Neural progenitor cell (in vitro differentiated cells): ENCODE measurements at regions not wholly inside any gene's neighbourhood (a gene's known extent, or its start where the extent isn't known, plus 50 kb on each side); places are given as distances from the start of the nearest gene placed in this dataset.

Source experiments
- DNase-seq: peaks from one replicate; pipeline ENCODE4 v3.0.0-alpha.2; 2016; ENCODE audit warnings: low spot score
- H2AFZ ChIP-seq: fragments of 200-600 bp; sonication (generic); replicated peaks from 2 replicates; pipeline ENCODE4 v1.6.1; 2016; ENCODE audit warnings: antibody characterized with exemption
- H3F3A ChIP-seq: fragments of 200-600 bp; sonication (generic); 2 replicates; pipeline ENCODE4 v1.6.1; 2016; ENCODE audit warnings: antibody characterized with exemption, low read depth
- H3K27ac ChIP-seq: fragments of 200-600 bp; sonication (generic); 2 replicates; pipeline ENCODE4 v1.5.1; 2016; ENCODE audit warnings: mild to moderate bottlenecking
- H3K27me3 ChIP-seq: fragments of 200-600 bp; sonication (generic); 2 replicates; pipeline ENCODE4 v1.6.1; 2016; ENCODE audit warnings: mild to moderate bottlenecking, moderate library complexity
- H3K36me3 ChIP-seq: fragments of 200-600 bp; sonication (generic); 2 replicates; pipeline ENCODE4 v1.5.1; 2016
- H3K4me1 ChIP-seq: fragments of 200-600 bp; sonication (generic); 2 replicates; pipeline ENCODE4 v1.6.1; 2016; ENCODE audit warnings: mixed run types
- H3K4me2 ChIP-seq: fragments of 200-600 bp; sonication (generic); 2 replicates; pipeline ENCODE4 v1.6.1; 2016
- H3K4me3 ChIP-seq: fragments of 200-600 bp; sonication (generic); 2 replicates; pipeline ENCODE4 v1.5.1; 2016
- H3K79me2 ChIP-seq: fragments of 200-600 bp; sonication (generic); 2 replicates; pipeline ENCODE4 v1.6.1; 2016; ENCODE audit warnings: low read depth
- H3K9ac ChIP-seq: fragments of 200-600 bp; sonication (generic); 2 replicates; pipeline ENCODE4 v1.6.1; 2016
- H3K9me3 ChIP-seq: fragments of 200-600 bp; sonication (generic); 2 replicates; pipeline ENCODE4 v1.5.1; 2016; ENCODE audit warnings: low read depth
- H4K20me1 ChIP-seq: fragments of 200-600 bp; sonication (generic); 2 replicates; pipeline ENCODE4 v1.6.1; 2016; ENCODE audit warnings: low read depth
- H3K27ac Mint-ChIP-seq: 3 replicates; pipeline ENCODE4 v1.8.0; 2021; ENCODE audit warnings: mixed read lengths
- H3K27me3 Mint-ChIP-seq: 2 replicates; pipeline ENCODE4 v1.8.0; 2022; ENCODE audit warnings: low read depth, mild to moderate bottlenecking, inconsistent platforms, moderate library complexity, mixed read lengths; ENCODE audit not compliant: insufficient read depth
- H3K36me3 Mint-ChIP-seq: 3 replicates; pipeline ENCODE4 v1.8.0; 2021; ENCODE audit warnings: mixed read lengths
- H3K4me1 Mint-ChIP-seq: 3 replicates; pipeline ENCODE4 v1.8.0; 2021; ENCODE audit warnings: mixed read lengths
- H3K4me3 Mint-ChIP-seq: 3 replicates; pipeline ENCODE4 v1.8.0; 2021; ENCODE audit warnings: mild to moderate bottlenecking, moderate library complexity, mixed read lengths
- H3K9me3 Mint-ChIP-seq: 3 replicates; pipeline ENCODE4 v1.8.0; 2020; ENCODE audit warnings: mixed read lengths
- CTCF ChIP-seq: fragments of 200-600 bp; sonication (generic); IDR thresholded peaks from 2 replicates; pipeline ENCODE4 v1.5.1; 2017; ENCODE audit warnings: antibody characterized with exemption, mild to moderate bottlenecking
- EZH2 ChIP-seq: fragments of 200-600 bp; sonication (generic); IDR thresholded peaks from 2 replicates; pipeline ENCODE4 v1.6.1; 2017; ENCODE audit warnings: antibody characterized with exemption, mild to moderate bottlenecking, moderate library complexity
- EZH2phosphoT487 ChIP-seq: fragments of 200-600 bp; sonication (generic); IDR thresholded peaks from 2 replicates; pipeline ENCODE4 v1.6.1; 2017; ENCODE audit warnings: antibody characterized with exemption

- Mint-ChIP-seq H3K27me3 (no peaks in the 10 kb centered on the region), H3K36me3 (no peaks in the 10 kb centered on the region), H3K4me3 (no peak overlapping the region), H3K27ac (no peak overlapping the region), H3K9me3 (peaks cover 10% of the 10 kb centered on the region), H3K4me1 (peaks cover 7% of the 10 kb centered on the region)
- H3K9ac ChIP-seq = no peak overlapping the region
- H3K36me3 ChIP-seq = no peaks in the 10 kb centered on the region
- TF ChIP-seq EZH2phosphoT487 (no peak), EZH2 (no peak), CTCF (no peak)
- DNase-seq = no peak
- H4K20me1 ChIP-seq = no peaks in the 10 kb centered on the region
- no peaks in the 10 kb centered on the region for H3K27me3 ChIP-seq
- H3K79me2 ChIP-seq = no peaks in the 10 kb centered on the region
- no peaks in the 10 kb centered on the region for H3K4me1 ChIP-seq
- no peaks in the 10 kb centered on the region for H3F3A ChIP-seq
- no peak overlapping the region for H3K4me3 ChIP-seq
- H3K9me3 ChIP-seq = no peaks in the 10 kb centered on the region
- no peak overlapping the region for H3K27ac ChIP-seq
- H2AFZ ChIP-seq = no peak overlapping the region
- H3K4me2 ChIP-seq = no peak overlapping the region
Observed at GRCh38 chr1:73749996-73750395, 448.0 kb downstream of the LRRIQ3 start.

- no peak for DNase-seq
- no peak overlapping the region for H3K4me2 ChIP-seq
- H2AFZ ChIP-seq = no peak overlapping the region
- no peaks in the 10 kb centered on the region for H3K4me1 ChIP-seq
- Mint-ChIP-seq H3K27me3 (no peaks in the 10 kb centered on the region), H3K4me1 (peaks cover 6% of the 10 kb centered on the region), H3K4me3 (no peak overlapping the region), H3K36me3 (no peaks in the 10 kb centered on the region), H3K9me3 (peaks cover 29% of the 10 kb centered on the region), H3K27ac (no peak overlapping the region)
- H3K9ac ChIP-seq = no peak overlapping the region
- no peaks in the 10 kb centered on the region for H4K20me1 ChIP-seq
- H3F3A ChIP-seq = no peaks in the 10 kb centered on the region
- H3K79me2 ChIP-seq = no peaks in the 10 kb centered on the region
- TF ChIP-seq EZH2phosphoT487 (no peak), EZH2 (no peak)
- no peaks in the 10 kb centered on the region for H3K36me3 ChIP-seq
- H3K9me3 ChIP-seq = peaks cover 11% of the 10 kb centered on the region
- no peak overlapping the region for H3K27ac ChIP-seq
- no peaks in the 10 kb centered on the region for H3K27me3 ChIP-seq
- H3K4me3 ChIP-seq = no peak overlapping the region
Observed at GRCh38 chr1:73744985-73745384, 453.0 kb downstream of the LRRIQ3 start.

- TF ChIP-seq EZH2 (no peak), CTCF (no peak), EZH2phosphoT487 (no peak)
- H3K4me3 Mint-ChIP-seq = no peak overlapping the region
- no peak overlapping the region for H2AFZ ChIP-seq
- H4K20me1 ChIP-seq = no peaks in the 10 kb centered on the region
- no peak for DNase-seq
- no peaks in the 10 kb centered on the region for H3K36me3 Mint-ChIP-seq
- H3F3A ChIP-seq = no peaks in the 10 kb centered on the region
- H3K27ac ChIP-seq = no peak overlapping the region
- no peak overlapping the region for H3K27ac Mint-ChIP-seq
- H3K9me3 Mint-ChIP-seq = peaks cover 2% of the 10 kb centered on the region
- no peaks in the 10 kb centered on the region for H3K27me3 Mint-ChIP-seq
- no peak overlapping the region for H3K9ac ChIP-seq
- H3K4me1 Mint-ChIP-seq = no peaks in the 10 kb centered on the region
- peaks cover 5% of the 10 kb centered on the region for H3K9me3 ChIP-seq
- no peaks in the 10 kb centered on the region for H3K4me1 ChIP-seq
- H3K27me3 ChIP-seq = no peaks in the 10 kb centered on the region
- no peaks in the 10 kb centered on the region for H3K79me2 ChIP-seq
- H3K36me3 ChIP-seq = no peaks in the 10 kb centered on the region
- H3K4me3 ChIP-seq = no peak overlapping the region
- no peak overlapping the region for H3K4me2 ChIP-seq
Observed at GRCh38 chr1:73736125-73736524, 461.9 kb downstream of the LRRIQ3 start.

- DNase-seq = no peak
Observed at GRCh38 chr1:73727036-73727435, 470.9 kb downstream of the LRRIQ3 start.

More at GRCh38 chr1:73727036-73727435, 470.9 kb downstream of the LRRIQ3 start:
- Histone ChIP-seq H3K27ac (no peak overlapping the region), H3K36me3 (no peaks in the 10 kb centered on the region), H3F3A (no peaks in the 10 kb centered on the region), H3K4me1 (no peaks in the 10 kb centered on the region), H3K9ac (no peak overlapping the region), H4K20me1 (no peaks in the 10 kb centered on the region), H3K4me3 (no peak overlapping the region), H3K4me2 (no peak overlapping the region), H3K9me3 (no peaks in the 10 kb centered on the region), H2AFZ (no peak overlapping the region), H3K27me3 (no peaks in the 10 kb centered on the region), H3K79me2 (no peaks in the 10 kb centered on the region)
- no peak for TF ChIP-seq EZH2phosphoT487
- TF ChIP-seq EZH2 = no peak
- no peak for TF ChIP-seq CTCF
- H3K27me3 Mint-ChIP-seq = no peaks in the 10 kb centered on the region
- no peaks in the 10 kb centered on the region for H3K9me3 Mint-ChIP-seq
- H3K4me3 Mint-ChIP-seq = no peak overlapping the region
- no peak overlapping the region for H3K27ac Mint-ChIP-seq
- H3K4me1 Mint-ChIP-seq = no peaks in the 10 kb centered on the region
- H3K36me3 Mint-ChIP-seq = no peaks in the 10 kb centered on the region
